GM06990 (cell line): ENCODE measurements at regions not wholly inside any gene's neighbourhood (a gene's known extent, or its start where the extent isn't known, plus 50 kb on each side); places are given as distances from the start of the nearest gene placed in this dataset.

Experiments used
- DNase-seq: peaks from one replicate; pipeline ENCODE4 v3.0.0-alpha.2; 2011; ENCODE audit not compliant: insufficient read length; ENCODE audit errors: extremely low read depth
- H3K27me3 ChIP-seq: replicated peaks from 2 replicates; pipeline ENCODE4 v1.6.0; 2011; ENCODE audit warnings: low read length; ENCODE audit not compliant: control insufficient read depth, insufficient read depth
- H3K36me3 ChIP-seq: 2 replicates; pipeline ENCODE4 v1.5.1; 2011; ENCODE audit warnings: low read length; ENCODE audit not compliant: control insufficient read depth, insufficient read depth
- H3K4me3 ChIP-seq: replicated peaks from 2 replicates; pipeline ENCODE4 v1.5.1; 2011; ENCODE audit warnings: low read depth, mild to moderate bottlenecking, control low read depth, low read length
- TF ChIP-seq, protein P1 (sequence below): IDR thresholded peaks from 2 replicates; pipeline ENCODE4 v1.5.1; 2011; ENCODE audit warnings: low read length, control low read depth, mild to moderate bottlenecking, inconsistent platforms; ENCODE audit not compliant: insufficient read depth, poor library complexity, severe bottlenecking

DNA sequence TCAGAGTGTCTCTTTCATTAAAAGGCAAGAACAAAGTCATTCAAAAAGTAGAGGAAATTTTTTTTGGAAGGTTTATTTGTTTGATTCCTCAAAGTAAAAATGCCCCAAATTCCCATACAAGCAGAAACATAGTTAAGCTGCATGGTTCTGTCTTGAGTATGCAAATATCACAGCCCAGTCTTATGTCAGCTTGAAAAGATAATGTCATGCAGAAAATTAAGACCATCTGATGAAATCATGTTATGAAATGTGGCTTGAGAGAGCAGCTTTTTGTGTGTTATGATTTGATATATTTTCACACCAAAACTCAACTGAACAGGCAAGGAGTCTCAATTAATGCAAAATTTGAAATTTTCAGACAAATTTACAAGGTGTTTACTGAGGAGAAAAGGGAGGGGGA is 411.0 kb downstream of the LMO4 start:
- H3K36me3 ChIP-seq, result no peaks in the 10 kb centered on the region
- no peak overlapping the region for H3K4me3 ChIP-seq
- no peaks in the 10 kb centered on the region for H3K27me3 ChIP-seq
- no peak for DNase-seq
- TF ChIP-seq, protein P1, sequence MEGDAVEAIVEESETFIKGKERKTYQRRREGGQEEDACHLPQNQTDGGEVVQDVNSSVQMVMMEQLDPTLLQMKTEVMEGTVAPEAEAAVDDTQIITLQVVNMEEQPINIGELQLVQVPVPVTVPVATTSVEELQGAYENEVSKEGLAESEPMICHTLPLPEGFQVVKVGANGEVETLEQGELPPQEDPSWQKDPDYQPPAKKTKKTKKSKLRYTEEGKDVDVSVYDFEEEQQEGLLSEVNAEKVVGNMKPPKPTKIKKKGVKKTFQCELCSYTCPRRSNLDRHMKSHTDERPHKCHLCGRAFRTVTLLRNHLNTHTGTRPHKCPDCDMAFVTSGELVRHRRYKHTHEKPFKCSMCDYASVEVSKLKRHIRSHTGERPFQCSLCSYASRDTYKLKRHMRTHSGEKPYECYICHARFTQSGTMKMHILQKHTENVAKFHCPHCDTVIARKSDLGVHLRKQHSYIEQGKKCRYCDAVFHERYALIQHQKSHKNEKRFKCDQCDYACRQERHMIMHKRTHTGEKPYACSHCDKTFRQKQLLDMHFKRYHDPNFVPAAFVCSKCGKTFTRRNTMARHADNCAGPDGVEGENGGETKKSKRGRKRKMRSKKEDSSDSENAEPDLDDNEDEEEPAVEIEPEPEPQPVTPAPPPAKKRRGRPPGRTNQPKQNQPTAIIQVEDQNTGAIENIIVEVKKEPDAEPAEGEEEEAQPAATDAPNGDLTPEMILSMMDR, result no peak

- no peak for DNase-seq
- H3K27me3 ChIP-seq, result no peaks in the 10 kb centered on the region
- TF ChIP-seq, protein P1, result no peak
- H3K36me3 ChIP-seq, result no peaks in the 10 kb centered on the region
- H3K4me3 ChIP-seq, result no peak overlapping the region
Measured at GRCh38 chr1:87743256-87743655, 414.6 kb downstream of the LMO4 start.

DNA sequence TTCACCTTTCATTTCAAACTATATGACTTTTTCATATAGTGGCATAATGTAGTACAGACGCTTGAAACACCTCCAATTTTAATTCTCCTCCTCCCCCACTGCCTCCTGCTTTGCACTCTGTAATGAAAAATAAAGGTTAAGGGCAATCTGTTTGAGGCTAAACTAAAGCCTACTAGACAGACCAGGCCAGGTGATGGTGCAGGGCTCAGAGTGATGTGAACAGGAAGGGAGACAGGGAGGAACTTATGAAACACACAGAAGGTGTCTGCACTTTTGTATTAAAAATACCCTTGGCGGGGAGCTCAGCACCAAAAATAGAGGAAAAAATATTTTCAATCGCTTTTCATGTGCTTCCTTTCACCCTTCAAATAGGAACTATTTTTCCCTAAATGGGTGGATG is 415.4 kb downstream of the LMO4 start:
- no peak overlapping the region for H3K4me3 ChIP-seq
- no peak for DNase-seq
- TF ChIP-seq, protein P1, result no peak
- H3K36me3 ChIP-seq, result no peaks in the 10 kb centered on the region
- no peaks in the 10 kb centered on the region for H3K27me3 ChIP-seq

GRCh38 chr1:87744763-87745162 is 416.1 kb downstream of the LMO4 start:
- H3K4me3 ChIP-seq, result no peak overlapping the region
- TF ChIP-seq, protein P1, result no peak

DNA sequence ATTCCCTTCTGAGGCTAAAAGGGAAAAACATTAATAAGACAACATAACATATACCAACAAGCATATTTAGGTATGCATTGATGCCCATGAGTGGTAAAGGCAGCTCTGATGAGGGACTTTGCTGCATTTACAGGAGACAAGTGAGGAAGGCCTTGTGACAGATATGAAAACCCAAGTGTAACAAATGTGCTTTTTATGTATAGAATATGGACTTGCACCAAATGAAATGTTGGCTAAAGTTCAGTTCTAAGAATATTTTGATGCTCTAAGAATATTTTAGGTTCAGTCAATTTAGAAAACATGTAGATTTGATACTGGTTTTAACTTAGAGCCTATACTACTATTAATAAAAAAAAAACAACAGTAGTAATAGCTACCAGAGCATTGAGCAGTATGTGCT is 424.7 kb downstream of the LMO4 start:
- H3K27me3 ChIP-seq, result no peaks in the 10 kb centered on the region
- TF ChIP-seq, protein P1, result no peak
- DNase-seq, result no peak

More at GRCh38 chr1:87744763-87745162, 416.1 kb downstream of the LMO4 start:
- Histone ChIP-seq H3K36me3 (no peaks in the 10 kb centered on the region), H3K27me3 (no peaks in the 10 kb centered on the region)
- no peak for DNase-seq

DNA sequence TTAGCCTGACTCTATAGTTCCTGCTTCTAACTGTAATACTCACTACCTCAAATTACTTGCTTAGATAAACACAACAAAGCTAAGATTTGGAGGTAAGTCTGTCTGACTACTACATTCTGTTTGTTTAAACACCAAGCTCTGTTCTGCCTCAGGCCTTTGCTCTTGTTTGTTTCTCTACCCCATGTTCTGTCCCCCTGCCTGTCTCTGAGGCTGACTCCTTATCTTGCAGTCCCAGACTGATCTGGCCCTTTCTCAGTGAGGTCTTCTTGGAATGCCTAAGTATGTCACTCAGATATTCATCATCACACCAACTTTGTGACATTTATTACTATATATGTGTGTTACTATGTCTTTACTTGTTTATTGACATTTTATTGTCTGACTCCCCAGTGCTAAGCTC is 425.5 kb downstream of the LMO4 start:
- Histone ChIP-seq H3K4me3 (no peak overlapping the region), H3K36me3 (no peaks in the 10 kb centered on the region), H3K27me3 (no peaks in the 10 kb centered on the region)
- no peak for DNase-seq
- TF ChIP-seq, protein P1, result no peak

More for the DNA sequence above, 424.7 kb downstream of the LMO4 start:
- no peak overlapping the region for H3K4me3 ChIP-seq
- no peaks in the 10 kb centered on the region for H3K36me3 ChIP-seq
